HepG2 (cell line): ENCODE measurements at regions not wholly inside any gene's neighbourhood (a gene's known extent, or its start where the extent isn't known, plus 50 kb on each side); places are given as distances from the start of the nearest gene placed in this dataset.

Experiments
- ATAC-seq: fragments of 200-7000 bp; cut with Tn5 transposase; 3 replicates; pipeline ENCODE4 v1.9.1; 2020; ENCODE audit warnings: mild to moderate bottlenecking, moderate library complexity
- BruUV-seq: library from RNA; stranded (reverse); fragments of 400-500 nt; replicated peaks from 2 replicates; lab custom pipeline; 2021; lab: Mats Ljungman, UMichigan
- CTCF ChIA-PET: fragments of 300-600 bp; formaldehyde crosslinking; extraction: SDS; loops from one replicate; lab custom pipeline; 2021; ENCODE audit warnings: low total read pairs, inconsistent platforms, low intra/inter-chr PET ratio; lab: Yijun Ruan, JAX
- POLR2A ChIA-PET: fragments of 350-600 bp; sonication (Branson Sonifier 250); formaldehyde crosslinking; loops from one replicate; lab custom pipeline; 2020; ENCODE audit warnings: antibody characterized with exemption, inconsistent platforms; lab: Yijun Ruan, JAX
- DNase-seq: peaks from one replicate; pipeline ENCODE4 v3.0.0-alpha.2; 2015; ENCODE audit warnings: low spot score
- FAIRE-seq: peaks from 3 replicates; lab custom pipeline; 2011; peaks lifted over from hg19 to GRCh38; lab: Jason Lieb, UNC
- H2AFZ ChIP-seq: one replicate; pipeline ENCODE4 v1.6.1; 2011; ENCODE audit warnings: low read length, inconsistent platforms
- H3K27ac ChIP-seq: fragments of 300-600 bp; 3 replicates; pipeline ENCODE4 v1.8.0; 2011; ENCODE audit warnings: mixed run types, mild to moderate bottlenecking, mixed read lengths, low read length, inconsistent platforms; ENCODE audit not compliant: insufficient read depth; ENCODE audit errors: extremely low read length
- H3K27me3 ChIP-seq, 2 experiments: fragments of 200-600 bp in 1 of 2; 2 replicates in 1 of 2; 3 replicates in 1 of 2; pipeline versions ENCODE4 v1.6.0 to v1.8.0; 2011; ENCODE audit warnings: low read length in 2 of 2, mild to moderate bottlenecking in 2 of 2, moderate library complexity in 2 of 2, inconsistent platforms in 1 of 2; ENCODE audit not compliant: insufficient read depth in 2 of 2, control insufficient read depth in 1 of 2
- H3K36me3 ChIP-seq, 2 experiments: fragments of 200-600 bp in 1 of 2; replicated peaks in 1 of 2; 2 replicates in 1 of 2; 3 replicates in 1 of 2; pipeline versions ENCODE4 v1.5.1 to v1.8.0; 2011; ENCODE audit warnings: low read length in 2 of 2, inconsistent platforms in 1 of 2; ENCODE audit not compliant: insufficient read depth in 2 of 2, control insufficient read depth in 1 of 2
- H3K4me1 ChIP-seq: 2 replicates; pipeline ENCODE4 v1.5.1; 2012; ENCODE audit warnings: low read length, inconsistent platforms; ENCODE audit not compliant: insufficient read depth
- H3K4me2 ChIP-seq: 2 replicates; pipeline ENCODE4 v1.6.0; 2011; ENCODE audit warnings: low read depth, low read length, inconsistent platforms
- H3K4me3 ChIP-seq, 3 experiments: fragments of 200-600 bp in 1 of 3; sonication (generic), shearing (Covaris generic) in 1 of 3; replicated peaks in 1 of 3; 2 replicates each; pipeline ENCODE4 v1.5.1; 2011 to 2016; ENCODE audit warnings: low read length in 3 of 3, inconsistent platforms in 2 of 3, low read depth in 2 of 3, mild to moderate bottlenecking in 2 of 3, control low read depth in 1 of 3, mixed read lengths in 1 of 3; ENCODE audit not compliant: insufficient read depth in 1 of 3
- H3K79me2 ChIP-seq: one replicate; pipeline ENCODE4 v1.6.1; 2011; ENCODE audit warnings: low read length, inconsistent platforms; ENCODE audit not compliant: insufficient read depth
- H3K9ac ChIP-seq: 2 replicates; pipeline ENCODE4 v1.6.0; 2011; ENCODE audit warnings: mild to moderate bottlenecking, low read depth, low read length, inconsistent platforms; ENCODE audit not compliant: insufficient read depth
- H3K9me3 ChIP-seq: 2 replicates; pipeline ENCODE4 v1.5.1; 2012; ENCODE audit warnings: mild to moderate bottlenecking, low read length
- H4K20me1 ChIP-seq: 2 replicates; pipeline ENCODE4 v1.6.0; 2011; ENCODE audit warnings: inconsistent platforms, mild to moderate bottlenecking, low read length, moderate library complexity; ENCODE audit not compliant: insufficient read depth
- FOSL1 ChIP-seq: sonication (generic); formaldehyde crosslinking; IDR thresholded peaks from 2 replicates; pipeline ENCODE4 v1.9.0; 2021; ENCODE audit warnings: missing genetic modification reagents, borderline replicate concordance
- MAZ ChIP-seq, 2 experiments: sonication (generic) in 1 of 2; formaldehyde crosslinking in 1 of 2; IDR thresholded peaks; 2 replicates each; pipeline versions ENCODE4 v1.5.0 to v1.6.1; 2012 to 2020; ENCODE audit warnings: low read depth in 2 of 2, mild to moderate bottlenecking in 2 of 2, borderline replicate concordance in 1 of 2, improper control_type of control experiment in 1 of 2, low read length in 1 of 2, missing genetic modification reagents in 1 of 2, moderate library complexity in 1 of 2
- NBN ChIP-seq: fragments of 450-650 bp; conservative IDR thresholded peaks from 2 replicates; pipeline ENCODE4 v1.6.1; 2017
- RFX5 ChIP-seq: IDR thresholded peaks from 2 replicates; pipeline ENCODE4 v1.6.1; 2011; ENCODE audit warnings: low read depth, low read length, improper control_type of control experiment
- SAFB2 ChIP-seq: sonication (generic); formaldehyde crosslinking; IDR thresholded peaks from 2 replicates; pipeline ENCODE4 v1.5.1; 2020; ENCODE audit warnings: missing genetic modification reagents, low read depth, mild to moderate bottlenecking, borderline replicate concordance
- SCMH1 ChIP-seq: sonication (generic); formaldehyde crosslinking; IDR thresholded peaks from 2 replicates; pipeline ENCODE4 v1.9.0; 2021; ENCODE audit warnings: missing genetic modification reagents, mild to moderate bottlenecking, borderline replicate concordance
- THYN1 ChIP-seq: sonication (generic); formaldehyde crosslinking; IDR thresholded peaks from 2 replicates; pipeline ENCODE4 v1.8.1; 2023; ENCODE audit warnings: low read depth, mild to moderate bottlenecking, moderate library complexity, missing genetic modification reagents, borderline replicate concordance
- ZFP82 ChIP-seq: sonication (generic); formaldehyde crosslinking; IDR thresholded peaks from 2 replicates; pipeline ENCODE4 v1.5.1; 2020; ENCODE audit warnings: mild to moderate bottlenecking, missing genetic modification reagents, borderline replicate concordance
- ZFY ChIP-seq: sonication (generic); formaldehyde crosslinking; IDR thresholded peaks from 2 replicates; pipeline ENCODE4 v1.4.0; 2020; ENCODE audit warnings: missing genetic modification reagents
- whole genome bisulfite sequencing: methylation state at CpG from one replicate; pipeline ENCODE4 v1.1.6; 2017; ENCODE audit warnings: low lambda C conversion rate; 5-methylcytosine and 5-hydroxymethylcytosine counted together
- in situ Hi-C: cut with HindIII; loops from 2 replicates; pipeline ENCODE4 v1.10.0; 2017; ENCODE audit warnings: low pct_unique_long_range_greater_than_20kb; ENCODE audit not compliant: extremely low pct_ligation_motif_present
- intact Hi-C: fragments of 100-400 bp; cut with micrococcal nuclease; formaldehyde crosslinking; loops from one replicate; pipeline ENCODE4 v1.10.0; 2022; ENCODE audit not compliant: unreplicated experiment
- TF ChIP-seq, protein P1 (sequence below): sonication (generic); formaldehyde crosslinking; IDR thresholded peaks from 2 replicates; pipeline ENCODE4 v1.9.0; 2022; ENCODE audit warnings: missing genetic modification reagents, mild to moderate bottlenecking, borderline replicate concordance
- TF ChIP-seq, protein P2 (sequence below): sonication (generic); formaldehyde crosslinking; IDR thresholded peaks from 2 replicates; pipeline ENCODE4 v1.4.0; 2020; ENCODE audit warnings: missing genetic modification reagents, borderline replicate concordance
- TF ChIP-seq, protein P3 (sequence below): IDR thresholded peaks from 2 replicates; pipeline ENCODE4 v1.6.1; 2012; ENCODE audit warnings: low read depth, low read length, improper control_type of control experiment
- TF ChIP-seq, protein P4 (sequence below): sonication (generic); formaldehyde crosslinking; IDR thresholded peaks from 2 replicates; pipeline ENCODE4 v1.8.0; 2022; ENCODE audit warnings: missing genetic modification reagents, mild to moderate bottlenecking, moderate library complexity, borderline replicate concordance
- TF ChIP-seq, protein P5 (sequence below): sonication (generic); formaldehyde crosslinking; IDR thresholded peaks from 2 replicates; pipeline ENCODE4 v1.4.0; 2020; ENCODE audit warnings: missing genetic modification reagents

DNA sequence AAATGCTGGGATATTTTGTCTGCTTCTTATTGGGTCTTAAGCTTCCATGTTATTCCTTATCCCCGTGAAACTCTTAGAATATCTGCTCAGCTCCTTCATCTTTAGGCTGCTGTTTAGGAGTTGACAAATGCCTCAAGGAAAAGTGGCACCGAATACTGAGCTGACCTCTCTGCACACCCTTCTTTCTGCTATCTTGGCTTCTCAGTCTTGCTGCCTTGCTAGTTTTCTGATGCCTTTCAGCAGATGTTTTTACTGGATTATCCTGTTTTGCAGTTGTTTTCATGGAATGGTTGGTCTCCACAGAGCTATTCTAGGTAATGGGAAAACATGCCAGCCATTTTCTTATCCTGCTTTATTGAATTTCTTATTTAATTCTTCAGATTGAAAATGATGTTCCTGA lies 86.3 kb downstream of the GYPE start:
- no TSS peak for BruUV-seq
- Histone ChIP-seq H3K36me3 (no peaks in the 10 kb centered on the region), H3K79me2 (no peaks in the 10 kb centered on the region), H3K9ac (no peak overlapping the region), H2AFZ (no peak overlapping the region), H3K4me2 (no peak overlapping the region), H3K4me3 (no peak overlapping the region), H3K9me3 (no peaks in the 10 kb centered on the region), H3K27ac (no peak overlapping the region), H3K4me1 (no peaks in the 10 kb centered on the region), H4K20me1 (no peaks in the 10 kb centered on the region), H3K27me3 (no peaks in the 10 kb centered on the region)
- in situ Hi-C loops (no loop called here), intact Hi-C loops (no loop called here)
- TF ChIP-seq, protein P1, sequence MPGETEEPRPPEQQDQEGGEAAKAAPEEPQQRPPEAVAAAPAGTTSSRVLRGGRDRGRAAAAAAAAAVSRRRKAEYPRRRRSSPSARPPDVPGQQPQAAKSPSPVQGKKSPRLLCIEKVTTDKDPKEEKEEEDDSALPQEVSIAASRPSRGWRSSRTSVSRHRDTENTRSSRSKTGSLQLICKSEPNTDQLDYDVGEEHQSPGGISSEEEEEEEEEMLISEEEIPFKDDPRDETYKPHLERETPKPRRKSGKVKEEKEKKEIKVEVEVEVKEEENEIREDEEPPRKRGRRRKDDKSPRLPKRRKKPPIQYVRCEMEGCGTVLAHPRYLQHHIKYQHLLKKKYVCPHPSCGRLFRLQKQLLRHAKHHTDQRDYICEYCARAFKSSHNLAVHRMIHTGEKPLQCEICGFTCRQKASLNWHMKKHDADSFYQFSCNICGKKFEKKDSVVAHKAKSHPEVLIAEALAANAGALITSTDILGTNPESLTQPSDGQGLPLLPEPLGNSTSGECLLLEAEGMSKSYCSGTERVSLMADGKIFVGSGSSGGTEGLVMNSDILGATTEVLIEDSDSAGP, result no peak
- TF ChIP-seq RFX5, result no peak
- TF ChIP-seq THYN1 (CRISPR knock-in tag), result no peak
- TF ChIP-seq, protein P2, sequence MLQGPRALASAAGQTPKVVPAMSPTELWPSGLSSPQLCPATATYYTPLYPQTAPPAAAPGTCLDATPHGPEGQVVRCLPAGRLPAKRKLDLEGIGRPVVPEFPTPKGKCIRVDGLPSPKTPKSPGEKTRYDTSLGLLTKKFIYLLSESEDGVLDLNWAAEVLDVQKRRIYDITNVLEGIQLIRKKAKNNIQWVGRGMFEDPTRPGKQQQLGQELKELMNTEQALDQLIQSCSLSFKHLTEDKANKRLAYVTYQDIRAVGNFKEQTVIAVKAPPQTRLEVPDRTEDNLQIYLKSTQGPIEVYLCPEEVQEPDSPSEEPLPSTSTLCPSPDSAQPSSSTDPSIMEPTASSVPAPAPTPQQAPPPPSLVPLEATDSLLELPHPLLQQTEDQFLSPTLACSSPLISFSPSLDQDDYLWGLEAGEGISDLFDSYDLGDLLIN, result no peak
- TF ChIP-seq, protein P3, sequence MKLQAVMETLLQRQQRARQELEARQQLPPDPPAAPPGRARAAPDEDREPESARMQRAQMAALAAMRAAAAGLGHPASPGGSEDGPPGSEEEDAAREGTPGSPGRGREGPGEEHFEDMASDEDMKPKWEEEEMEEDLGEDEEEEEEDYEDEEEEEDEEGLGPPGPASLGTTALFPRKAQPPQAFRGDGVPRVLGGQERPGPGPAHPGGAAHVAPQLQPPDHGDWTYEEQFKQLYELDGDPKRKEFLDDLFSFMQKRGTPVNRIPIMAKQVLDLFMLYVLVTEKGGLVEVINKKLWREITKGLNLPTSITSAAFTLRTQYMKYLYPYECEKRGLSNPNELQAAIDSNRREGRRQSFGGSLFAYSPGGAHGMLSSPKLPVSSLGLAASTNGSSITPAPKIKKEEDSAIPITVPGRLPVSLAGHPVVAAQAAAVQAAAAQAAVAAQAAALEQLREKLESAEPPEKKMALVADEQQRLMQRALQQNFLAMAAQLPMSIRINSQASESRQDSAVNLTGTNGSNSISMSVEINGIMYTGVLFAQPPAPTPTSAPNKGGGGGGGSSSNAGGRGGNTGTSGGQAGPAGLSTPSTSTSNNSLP, result no peak
- TF ChIP-seq MAZ (IDR thresholded peaks at IDR 0.05; ENCODE audit: borderline replicate concordance, low read depth, low read length), result no peak
- no peak for TF ChIP-seq MAZ (CRISPR knock-in tag; IDR thresholded peaks at IDR 0.05; ENCODE audit: low read depth)
- no peak for TF ChIP-seq SAFB2 (CRISPR knock-in tag)
- no peak for TF ChIP-seq FOSL1 (CRISPR knock-in tag)
- no peak for TF ChIP-seq SCMH1
- TF ChIP-seq ZFP82 (CRISPR knock-in tag), result no peak
- TF ChIP-seq ZFY (CRISPR knock-in tag), result no peak
- TF ChIP-seq, protein P4, sequence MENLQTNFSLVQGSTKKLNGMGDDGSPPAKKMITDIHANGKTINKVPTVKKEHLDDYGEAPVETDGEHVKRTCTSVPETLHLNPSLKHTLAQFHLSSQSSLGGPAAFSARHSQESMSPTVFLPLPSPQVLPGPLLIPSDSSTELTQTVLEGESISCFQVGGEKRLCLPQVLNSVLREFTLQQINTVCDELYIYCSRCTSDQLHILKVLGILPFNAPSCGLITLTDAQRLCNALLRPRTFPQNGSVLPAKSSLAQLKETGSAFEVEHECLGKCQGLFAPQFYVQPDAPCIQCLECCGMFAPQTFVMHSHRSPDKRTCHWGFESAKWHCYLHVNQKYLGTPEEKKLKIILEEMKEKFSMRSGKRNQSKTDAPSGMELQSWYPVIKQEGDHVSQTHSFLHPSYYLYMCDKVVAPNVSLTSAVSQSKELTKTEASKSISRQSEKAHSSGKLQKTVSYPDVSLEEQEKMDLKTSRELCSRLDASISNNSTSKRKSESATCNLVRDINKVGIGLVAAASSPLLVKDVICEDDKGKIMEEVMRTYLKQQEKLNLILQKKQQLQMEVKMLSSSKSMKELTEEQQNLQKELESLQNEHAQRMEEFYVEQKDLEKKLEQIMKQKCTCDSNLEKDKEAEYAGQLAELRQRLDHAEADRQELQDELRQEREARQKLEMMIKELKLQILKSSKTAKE, result no peak
- TF ChIP-seq, protein P5, sequence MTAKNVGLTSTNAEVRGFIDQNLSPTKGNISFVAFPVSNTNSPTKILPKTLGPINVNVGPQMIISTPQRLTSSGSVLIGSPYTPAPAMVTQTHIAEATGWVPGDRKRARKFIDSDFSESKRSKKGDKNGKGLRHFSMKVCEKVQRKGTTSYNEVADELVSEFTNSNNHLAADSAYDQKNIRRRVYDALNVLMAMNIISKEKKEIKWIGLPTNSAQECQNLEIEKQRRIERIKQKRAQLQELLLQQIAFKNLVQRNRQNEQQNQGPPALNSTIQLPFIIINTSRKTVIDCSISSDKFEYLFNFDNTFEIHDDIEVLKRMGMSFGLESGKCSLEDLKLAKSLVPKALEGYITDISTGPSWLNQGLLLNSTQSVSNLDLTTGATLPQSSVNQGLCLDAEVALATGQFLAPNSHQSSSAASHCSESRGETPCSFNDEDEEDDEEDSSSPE (CRISPR knock-in tag), result no peak
- TF ChIP-seq NBN, result no peak
- ATAC-seq (no peak), FAIRE-seq (no peak), DNase-seq (no peak)
- WGBS, result 2% methylated on average over 2 of the region's 2 CpGs
- POLR2A ChIA-PET, result no interaction called here
- CTCF ChIA-PET, result no interaction called here
